Transverse colon (tissue), 4 donors: ENCODE measurements at regions not wholly inside any gene's neighbourhood (a gene's known extent, or its start where the extent isn't known, plus 50 kb on each side); places are given as distances from the start of the nearest gene placed in this dataset.

ENCODE experiments used
- POLR2A ChIP-seq: fragments of 450-650 bp; IDR thresholded peaks from one replicate; pipeline ENCODE4 v1.6.1; 2016; ENCODE audit warnings: antibody characterized with exemption, mild to moderate bottlenecking, moderate library complexity
- POLR2AphosphoS5 ChIP-seq, 3 donors: sonication (generic); formaldehyde crosslinking; IDR thresholded peaks; one replicate each; pipeline ENCODE4 v1.6.1; 2016; ENCODE audit warnings: antibody characterized with exemption in 3 of 3
- TF ChIP-seq, protein P1 (sequence below), 5 experiments: fragments of 200-600 bp in 3 of 5; fragments of 450-650 bp in 2 of 5; sonication (generic) in 3 of 5; IDR thresholded peaks; 1 replicate in 2 of 5; 2 replicates in 3 of 5; pipeline ENCODE4 v1.5.1; 2016 to 2017; ENCODE audit warnings: antibody characterized with exemption in 5 of 5, inconsistent platforms in 3 of 5, mild to moderate bottlenecking in 2 of 5, moderate library complexity in 1 of 5

DNA sequence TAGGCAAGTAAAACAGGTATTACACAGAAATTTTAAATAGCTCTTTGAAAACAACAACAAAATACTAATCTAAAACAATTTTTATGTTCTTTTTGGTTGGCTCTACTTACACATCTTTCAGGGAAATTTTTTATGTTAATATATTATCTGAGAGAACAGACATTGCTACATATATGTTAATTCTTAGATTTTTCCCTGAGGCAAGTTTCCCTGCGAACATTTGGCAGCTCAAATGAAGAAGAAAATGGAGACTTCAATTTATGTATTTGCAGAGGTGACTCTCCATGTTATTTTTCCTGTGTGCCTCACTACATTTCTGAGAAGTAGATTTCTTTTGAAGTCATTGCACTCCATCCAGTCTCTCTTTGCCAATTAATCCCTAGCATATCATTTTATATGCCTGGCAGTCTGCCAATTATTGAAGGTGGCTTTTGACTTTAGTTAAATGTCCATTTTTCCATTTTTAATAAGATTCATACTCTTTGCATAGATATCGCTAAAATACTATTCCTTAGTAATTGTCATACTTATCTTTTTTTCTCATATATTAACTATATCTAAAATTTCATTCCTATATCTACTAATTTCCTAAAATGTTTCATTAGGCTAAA lies 908.2 kb upstream of the CDH10 start:
- TF ChIP-seq POLR2A = no peak
- TF ChIP-seq, protein P1, sequence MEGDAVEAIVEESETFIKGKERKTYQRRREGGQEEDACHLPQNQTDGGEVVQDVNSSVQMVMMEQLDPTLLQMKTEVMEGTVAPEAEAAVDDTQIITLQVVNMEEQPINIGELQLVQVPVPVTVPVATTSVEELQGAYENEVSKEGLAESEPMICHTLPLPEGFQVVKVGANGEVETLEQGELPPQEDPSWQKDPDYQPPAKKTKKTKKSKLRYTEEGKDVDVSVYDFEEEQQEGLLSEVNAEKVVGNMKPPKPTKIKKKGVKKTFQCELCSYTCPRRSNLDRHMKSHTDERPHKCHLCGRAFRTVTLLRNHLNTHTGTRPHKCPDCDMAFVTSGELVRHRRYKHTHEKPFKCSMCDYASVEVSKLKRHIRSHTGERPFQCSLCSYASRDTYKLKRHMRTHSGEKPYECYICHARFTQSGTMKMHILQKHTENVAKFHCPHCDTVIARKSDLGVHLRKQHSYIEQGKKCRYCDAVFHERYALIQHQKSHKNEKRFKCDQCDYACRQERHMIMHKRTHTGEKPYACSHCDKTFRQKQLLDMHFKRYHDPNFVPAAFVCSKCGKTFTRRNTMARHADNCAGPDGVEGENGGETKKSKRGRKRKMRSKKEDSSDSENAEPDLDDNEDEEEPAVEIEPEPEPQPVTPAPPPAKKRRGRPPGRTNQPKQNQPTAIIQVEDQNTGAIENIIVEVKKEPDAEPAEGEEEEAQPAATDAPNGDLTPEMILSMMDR (IDR thresholded peaks at IDR 0.05) = no peak
- no peak for TF ChIP-seq POLR2AphosphoS5 (IDR thresholded peaks at IDR 0.05)
